ENCODE measurements at regions not wholly inside any gene's neighbourhood (a gene's known extent, or its start where the extent isn't known, plus 50 kb on each side); places are given as distances from the start of the nearest gene placed in this dataset.

DNA sequence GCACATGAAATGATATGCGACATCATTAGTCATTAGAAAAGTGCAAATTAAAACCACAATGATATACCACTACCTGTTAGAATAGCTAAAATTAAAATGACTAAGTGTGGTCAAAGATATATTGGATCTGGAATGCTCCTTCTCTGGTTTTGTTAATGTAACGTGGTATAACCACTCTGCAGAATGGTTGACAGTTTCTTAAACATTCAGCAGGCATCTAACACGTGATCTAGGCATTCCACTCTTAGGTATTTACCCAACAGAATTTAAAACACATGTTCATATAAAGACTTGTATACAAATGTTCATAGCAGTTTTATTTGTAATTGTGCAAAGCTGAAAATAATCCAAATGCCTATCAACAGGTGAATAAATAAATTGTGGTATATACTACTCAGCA, 165.0 kb upstream of the PLXNA2 start:
- TF ChIP-seq, protein P1, sequence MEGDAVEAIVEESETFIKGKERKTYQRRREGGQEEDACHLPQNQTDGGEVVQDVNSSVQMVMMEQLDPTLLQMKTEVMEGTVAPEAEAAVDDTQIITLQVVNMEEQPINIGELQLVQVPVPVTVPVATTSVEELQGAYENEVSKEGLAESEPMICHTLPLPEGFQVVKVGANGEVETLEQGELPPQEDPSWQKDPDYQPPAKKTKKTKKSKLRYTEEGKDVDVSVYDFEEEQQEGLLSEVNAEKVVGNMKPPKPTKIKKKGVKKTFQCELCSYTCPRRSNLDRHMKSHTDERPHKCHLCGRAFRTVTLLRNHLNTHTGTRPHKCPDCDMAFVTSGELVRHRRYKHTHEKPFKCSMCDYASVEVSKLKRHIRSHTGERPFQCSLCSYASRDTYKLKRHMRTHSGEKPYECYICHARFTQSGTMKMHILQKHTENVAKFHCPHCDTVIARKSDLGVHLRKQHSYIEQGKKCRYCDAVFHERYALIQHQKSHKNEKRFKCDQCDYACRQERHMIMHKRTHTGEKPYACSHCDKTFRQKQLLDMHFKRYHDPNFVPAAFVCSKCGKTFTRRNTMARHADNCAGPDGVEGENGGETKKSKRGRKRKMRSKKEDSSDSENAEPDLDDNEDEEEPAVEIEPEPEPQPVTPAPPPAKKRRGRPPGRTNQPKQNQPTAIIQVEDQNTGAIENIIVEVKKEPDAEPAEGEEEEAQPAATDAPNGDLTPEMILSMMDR (IDR thresholded peaks at IDR 0.05; ENCODE audit: borderline replicate concordance, extremely low read depth, low read length, poor library complexity, severe bottlenecking), result no peak
- TF ChIP-seq EZH2 (IDR thresholded peaks at IDR 0.05; ENCODE audit: borderline replicate concordance, low read depth, low read length, severe bottlenecking), result no peak

Measured in DND-41 (cell line).